Panc1 (cell line): ENCODE measurements at regions not wholly inside any gene's neighbourhood (a gene's known extent, or its start where the extent isn't known, plus 50 kb on each side); places are given as distances from the start of the nearest gene placed in this dataset.

ENCODE experiments used
- ATAC-seq: fragments of 200-7000 bp; cut with Tn5 transposase; 2 replicates; pipeline ENCODE4 v1.9.1; 2020; ENCODE audit warnings: mild to moderate bottlenecking, moderate library complexity
- BruUV-seq: library from RNA; stranded (reverse); fragments of 400-500 nt; replicated peaks from 2 replicates; lab custom pipeline; 2021; lab: Mats Ljungman, UMichigan
- CTCF ChIA-PET: fragments of 300-600 bp; sonication (Branson Sonifier 250); formaldehyde crosslinking; loops from one replicate; lab custom pipeline; 2022; ENCODE audit warnings: antibody characterized with exemption; lab: Charles Lee
- POLR2A ChIA-PET: fragments of 300-600 bp; sonication (Branson Sonifier 250); formaldehyde crosslinking; loops from one replicate; lab custom pipeline; 2022; ENCODE audit warnings: antibody characterized with exemption; lab: Charles Lee
- DNase-seq: peaks from one replicate; pipeline ENCODE4 v3.0.0-alpha.2; 2010; ENCODE audit warnings: low read depth, low spot score
- H3K27ac ChIP-seq: 2 replicates; pipeline ENCODE4 v1.5.1; 2011; ENCODE audit warnings: mild to moderate bottlenecking, low read length, inconsistent platforms
- H3K27me3 ChIP-seq: fragments of 200-500 bp; sonication (Bioruptor generic); 2 replicates; pipeline ENCODE4 v1.6.0; 2014; ENCODE audit warnings: low read length, inconsistent platforms; ENCODE audit not compliant: control insufficient read depth, insufficient read depth
- H3K36me3 ChIP-seq: fragments of 200-500 bp; sonication (Bioruptor generic); 2 replicates; pipeline ENCODE4 v1.5.1; 2014; ENCODE audit warnings: inconsistent platforms, mild to moderate bottlenecking, low read length, moderate library complexity; ENCODE audit not compliant: control insufficient read depth, insufficient read depth
- H3K4me1 ChIP-seq: 2 replicates; pipeline ENCODE4 v1.5.1; 2011; ENCODE audit warnings: inconsistent platforms, mild to moderate bottlenecking, low read length, moderate library complexity; ENCODE audit not compliant: control insufficient read depth, insufficient read depth
- H3K4me3 ChIP-seq, 2 experiments: 2 replicates each; pipeline ENCODE4 v1.5.1; 2011 to 2012; ENCODE audit warnings: low read depth in 2 of 2, low read length in 2 of 2, mild to moderate bottlenecking in 2 of 2, inconsistent platforms in 1 of 2, moderate library complexity in 1 of 2
- H3K9me3 ChIP-seq: fragments of 200-500 bp; sonication (Bioruptor generic); 2 replicates; pipeline ENCODE4 v1.5.1; 2014; ENCODE audit warnings: low read depth, mild to moderate bottlenecking, inconsistent platforms, low read length, moderate library complexity; ENCODE audit not compliant: control insufficient read depth, insufficient read depth
- POLR2AphosphoS5 ChIP-seq: IDR thresholded peaks from 2 replicates; pipeline ENCODE4 v1.6.1; 2012; ENCODE audit warnings: mild to moderate bottlenecking, low read depth, low read length, moderate library complexity
- SIN3A ChIP-seq: IDR thresholded peaks from 2 replicates; pipeline ENCODE4 v1.6.1; 2012; ENCODE audit warnings: low read depth, mild to moderate bottlenecking, low read length, moderate library complexity, borderline replicate concordance; ENCODE audit not compliant: insufficient read depth
- TCF7L2 ChIP-seq: IDR thresholded peaks from 2 replicates; pipeline ENCODE4 v1.6.1; 2011; ENCODE audit warnings: mild to moderate bottlenecking, low read depth, low read length, inconsistent platforms
- in situ Hi-C: cut with HindIII; loops from 2 replicates; pipeline ENCODE4 v1.10.0; 2016; ENCODE audit warnings: low sequenced_read_pairs, low pct_unique_long_range_greater_than_20kb
- intact Hi-C: fragments of 100-400 bp; cut with micrococcal nuclease; formaldehyde crosslinking; loops from one replicate; pipeline ENCODE4 v1.10.0; 2022; ENCODE audit not compliant: unreplicated experiment
- TF ChIP-seq, protein P1 (sequence below): fragments of 450-650 bp; IDR thresholded peaks from 2 replicates; pipeline ENCODE4 v1.5.1; 2017; ENCODE audit warnings: mild to moderate bottlenecking
- TF ChIP-seq, protein P2 (sequence below), 2 experiments: IDR thresholded peaks; 2 replicates each; pipeline ENCODE4 v1.6.1; 2011 to 2012; ENCODE audit warnings: low read depth in 2 of 2, control low read depth in 1 of 2, low read length in 1 of 2, mild to moderate bottlenecking in 1 of 2, moderate library complexity in 1 of 2; ENCODE audit not compliant: insufficient read depth in 1 of 2

DNA sequence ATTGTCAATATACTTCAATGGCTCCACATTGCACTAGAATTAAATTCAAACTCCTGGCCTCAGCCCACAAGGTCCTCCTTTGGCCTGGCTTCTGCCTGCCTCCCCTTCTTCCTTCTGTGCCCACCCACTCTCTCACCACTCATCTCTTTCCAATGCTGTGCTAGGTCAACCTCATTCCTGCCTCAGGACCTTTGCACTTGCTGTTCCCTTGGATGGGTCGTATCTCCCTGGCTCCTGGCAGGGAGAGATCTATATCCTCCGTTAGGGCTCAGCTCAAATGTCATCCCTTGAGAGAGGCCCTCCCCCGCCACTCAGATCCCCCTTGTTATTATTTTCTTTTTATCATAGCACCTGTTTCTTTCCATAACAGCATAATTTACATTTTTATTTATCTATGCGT lies 79.9 kb upstream of the LHX5 start:
- Histone ChIP-seq H3K9me3 (no peaks in the 10 kb centered on the region), H3K4me1 (no peaks in the 10 kb centered on the region), H3K4me3 (no peak overlapping the region), H3K36me3 (no peaks in the 10 kb centered on the region), H3K27me3 (no peaks in the 10 kb centered on the region; the same call in none of the 2 replicates), H3K27ac (no peak overlapping the region)
- TF ChIP-seq, protein P1, sequence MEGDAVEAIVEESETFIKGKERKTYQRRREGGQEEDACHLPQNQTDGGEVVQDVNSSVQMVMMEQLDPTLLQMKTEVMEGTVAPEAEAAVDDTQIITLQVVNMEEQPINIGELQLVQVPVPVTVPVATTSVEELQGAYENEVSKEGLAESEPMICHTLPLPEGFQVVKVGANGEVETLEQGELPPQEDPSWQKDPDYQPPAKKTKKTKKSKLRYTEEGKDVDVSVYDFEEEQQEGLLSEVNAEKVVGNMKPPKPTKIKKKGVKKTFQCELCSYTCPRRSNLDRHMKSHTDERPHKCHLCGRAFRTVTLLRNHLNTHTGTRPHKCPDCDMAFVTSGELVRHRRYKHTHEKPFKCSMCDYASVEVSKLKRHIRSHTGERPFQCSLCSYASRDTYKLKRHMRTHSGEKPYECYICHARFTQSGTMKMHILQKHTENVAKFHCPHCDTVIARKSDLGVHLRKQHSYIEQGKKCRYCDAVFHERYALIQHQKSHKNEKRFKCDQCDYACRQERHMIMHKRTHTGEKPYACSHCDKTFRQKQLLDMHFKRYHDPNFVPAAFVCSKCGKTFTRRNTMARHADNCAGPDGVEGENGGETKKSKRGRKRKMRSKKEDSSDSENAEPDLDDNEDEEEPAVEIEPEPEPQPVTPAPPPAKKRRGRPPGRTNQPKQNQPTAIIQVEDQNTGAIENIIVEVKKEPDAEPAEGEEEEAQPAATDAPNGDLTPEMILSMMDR, result no peak
- TF ChIP-seq, protein P2, sequence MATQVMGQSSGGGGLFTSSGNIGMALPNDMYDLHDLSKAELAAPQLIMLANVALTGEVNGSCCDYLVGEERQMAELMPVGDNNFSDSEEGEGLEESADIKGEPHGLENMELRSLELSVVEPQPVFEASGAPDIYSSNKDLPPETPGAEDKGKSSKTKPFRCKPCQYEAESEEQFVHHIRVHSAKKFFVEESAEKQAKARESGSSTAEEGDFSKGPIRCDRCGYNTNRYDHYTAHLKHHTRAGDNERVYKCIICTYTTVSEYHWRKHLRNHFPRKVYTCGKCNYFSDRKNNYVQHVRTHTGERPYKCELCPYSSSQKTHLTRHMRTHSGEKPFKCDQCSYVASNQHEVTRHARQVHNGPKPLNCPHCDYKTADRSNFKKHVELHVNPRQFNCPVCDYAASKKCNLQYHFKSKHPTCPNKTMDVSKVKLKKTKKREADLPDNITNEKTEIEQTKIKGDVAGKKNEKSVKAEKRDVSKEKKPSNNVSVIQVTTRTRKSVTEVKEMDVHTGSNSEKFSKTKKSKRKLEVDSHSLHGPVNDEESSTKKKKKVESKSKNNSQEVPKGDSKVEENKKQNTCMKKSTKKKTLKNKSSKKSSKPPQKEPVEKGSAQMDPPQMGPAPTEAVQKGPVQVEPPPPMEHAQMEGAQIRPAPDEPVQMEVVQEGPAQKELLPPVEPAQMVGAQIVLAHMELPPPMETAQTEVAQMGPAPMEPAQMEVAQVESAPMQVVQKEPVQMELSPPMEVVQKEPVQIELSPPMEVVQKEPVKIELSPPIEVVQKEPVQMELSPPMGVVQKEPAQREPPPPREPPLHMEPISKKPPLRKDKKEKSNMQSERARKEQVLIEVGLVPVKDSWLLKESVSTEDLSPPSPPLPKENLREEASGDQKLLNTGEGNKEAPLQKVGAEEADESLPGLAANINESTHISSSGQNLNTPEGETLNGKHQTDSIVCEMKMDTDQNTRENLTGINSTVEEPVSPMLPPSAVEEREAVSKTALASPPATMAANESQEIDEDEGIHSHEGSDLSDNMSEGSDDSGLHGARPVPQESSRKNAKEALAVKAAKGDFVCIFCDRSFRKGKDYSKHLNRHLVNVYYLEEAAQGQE (IDR thresholded peaks at IDR 0.05; ENCODE audit: insufficient read depth in 1 of 2, low read depth in 2 of 2, low read length in 1 of 2), result no peak
- TF ChIP-seq SIN3A, result no peak
- no peak for TF ChIP-seq POLR2AphosphoS5
- no peak for TF ChIP-seq TCF7L2
- in situ Hi-C loops, result no loop called here
- ATAC-seq (no peak), DNase-seq (no peak)
- BruUV-seq, result no TSS peak
- ChIA-PET POLR2A (no interaction called here), CTCF (no interaction called here)
- intact Hi-C loops, result no loop called here

DNA sequence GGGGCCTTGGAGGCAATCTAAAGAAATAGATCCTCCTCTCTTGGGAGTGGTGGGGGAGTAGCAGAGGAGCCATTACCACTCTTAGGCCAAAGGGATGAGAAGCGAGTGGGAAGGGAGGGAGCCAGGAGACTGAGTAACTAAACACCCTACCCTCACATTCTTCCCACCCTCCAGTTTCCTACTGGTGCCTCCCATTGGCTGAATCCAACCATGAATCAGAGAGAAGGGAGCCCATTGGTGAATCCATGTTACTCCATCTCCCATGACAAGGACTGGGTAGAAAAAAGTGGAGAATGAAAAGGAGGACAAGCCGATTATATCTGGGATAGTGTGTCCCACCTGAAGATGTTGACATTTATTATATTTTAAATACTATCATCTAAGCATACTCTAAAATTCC lies 76.8 kb upstream of the LHX5 start:
- Histone ChIP-seq H3K27ac (no peak overlapping the region), H3K36me3 (no peaks in the 10 kb centered on the region), H3K4me1 (no peaks in the 10 kb centered on the region), H3K9me3 (no peaks in the 10 kb centered on the region), H3K4me3 (no peak overlapping the region), H3K27me3 (no peaks in the 10 kb centered on the region; the same call in none of the 2 replicates)
- TF ChIP-seq POLR2AphosphoS5 (no peak), SIN3A (no peak), TCF7L2 (no peak)
- in situ Hi-C loops (no loop called here), intact Hi-C loops (no loop called here)
- no TSS peak for BruUV-seq
- ChIA-PET CTCF (no interaction called here), POLR2A (no interaction called here)
- DNase-seq, result no peak
- ATAC-seq, result no peak

DNA sequence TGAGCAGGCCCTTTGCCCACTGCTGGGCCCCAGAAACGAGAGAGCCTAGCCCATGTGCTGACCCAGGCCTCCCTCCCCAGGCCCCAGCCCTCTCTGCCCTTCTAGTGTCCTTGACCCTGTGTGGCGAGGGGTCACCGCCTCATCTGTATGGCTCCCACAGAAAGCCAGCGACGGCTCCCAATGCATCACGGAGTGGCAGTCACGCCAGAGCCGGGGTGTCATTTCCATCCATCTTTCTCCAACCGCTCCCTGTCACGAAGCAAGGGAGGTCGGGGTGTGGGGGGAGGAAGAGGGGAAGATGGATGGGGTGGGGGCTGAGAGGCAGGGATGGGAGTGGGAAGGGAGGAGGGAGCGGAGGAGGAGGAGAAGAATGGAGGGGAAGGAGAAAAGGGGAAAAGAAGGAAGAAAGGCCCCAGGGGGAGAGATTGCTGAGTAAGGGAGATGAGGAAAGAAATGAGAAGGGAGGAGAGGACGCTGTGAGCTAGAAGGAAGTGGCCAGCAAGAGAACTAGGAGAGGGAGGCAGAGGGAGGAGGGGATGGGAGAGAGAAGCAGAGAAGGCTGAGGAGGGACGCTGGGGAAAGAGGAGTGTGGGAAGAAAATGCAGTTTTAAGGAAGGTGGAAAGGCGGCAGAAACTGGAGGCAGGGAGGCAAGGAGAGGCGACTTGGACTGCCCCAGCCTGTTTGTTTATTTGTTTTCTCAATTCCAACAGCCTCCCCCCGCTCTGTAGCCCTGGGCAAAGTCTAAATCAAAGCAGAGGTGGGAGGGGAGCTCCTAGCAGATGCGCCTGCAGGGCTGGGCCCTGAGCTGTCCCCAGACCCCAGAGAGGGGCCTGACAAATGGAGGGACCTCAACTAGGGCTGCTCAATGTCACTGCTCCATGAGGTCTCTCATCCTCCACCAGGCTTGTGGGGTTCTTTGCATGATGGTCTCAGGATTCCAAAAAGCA lies 75.5 kb upstream of the LHX5 start:
- H3K36me3 ChIP-seq, result no peaks in the 10 kb centered on the region
- TF ChIP-seq, protein P1, result no peak
- TF ChIP-seq, protein P2 (IDR thresholded peaks at IDR 0.05; ENCODE audit: insufficient read depth in 1 of 2, low read depth in 2 of 2, low read length in 1 of 2), result no peak
- no peak for TF ChIP-seq POLR2AphosphoS5
- no peak for TF ChIP-seq TCF7L2
- TF ChIP-seq SIN3A, result no peak
- H3K4me1 ChIP-seq, result no peaks in the 10 kb centered on the region
- H3K27ac ChIP-seq, result no peak overlapping the region
- H3K9me3 ChIP-seq, result no peaks in the 10 kb centered on the region
- ATAC-seq (no peak), DNase-seq (no peak)
- intact Hi-C loops, result no loop called here
- H3K27me3 ChIP-seq, result peaks cover under 1% of the 10 kb centered on the region
- no peak overlapping the region for H3K4me3 ChIP-seq
- ChIA-PET CTCF (no interaction called here), POLR2A (no interaction called here)
- in situ Hi-C loops, result no loop called here
- no TSS peak for BruUV-seq
